Calu3 (cell line): ENCODE measurements at regions not wholly inside any gene's neighbourhood (a gene's known extent, or its start where the extent isn't known, plus 50 kb on each side); places are given as distances from the start of the nearest gene placed in this dataset.

Source experiments
- BruUV-seq: library from RNA; stranded (reverse); fragments of 400-500 nt; replicated peaks from 2 replicates; lab custom pipeline; 2021; lab: Mats Ljungman, UMichigan
- CTCF ChIA-PET: fragments of 300-600 bp; sonication (Branson Sonifier 250); formaldehyde crosslinking; loops from one replicate; lab custom pipeline; 2022; ENCODE audit warnings: antibody characterized with exemption; lab: Charles Lee
- DNase-seq: peaks from one replicate; pipeline ENCODE4 v3.0.0; 2022
- H3K27ac Mint-ChIP-seq: one replicate; pipeline ENCODE4 v1.8.0; 2022; ENCODE audit warnings: mixed read lengths; ENCODE audit not compliant: unreplicated experiment
- H3K27me3 Mint-ChIP-seq: one replicate; pipeline ENCODE4 v1.8.0; 2022; ENCODE audit warnings: mixed read lengths; ENCODE audit not compliant: unreplicated experiment
- H3K36me3 Mint-ChIP-seq: one replicate; pipeline ENCODE4 v1.8.0; 2022; ENCODE audit warnings: mild to moderate bottlenecking, moderate library complexity, mixed read lengths; ENCODE audit not compliant: insufficient read depth, unreplicated experiment
- H3K4me1 Mint-ChIP-seq: one replicate; pipeline ENCODE4 v1.8.0; 2022; ENCODE audit warnings: mild to moderate bottlenecking, low read depth, mixed read lengths; ENCODE audit not compliant: unreplicated experiment
- H3K4me3 Mint-ChIP-seq: one replicate; pipeline ENCODE4 v1.8.0; 2022; ENCODE audit warnings: mild to moderate bottlenecking, low read depth, moderate library complexity, mixed read lengths; ENCODE audit not compliant: unreplicated experiment
- H3K9me3 Mint-ChIP-seq: one replicate; pipeline ENCODE4 v1.8.0; 2022; ENCODE audit warnings: low read depth, mixed read lengths; ENCODE audit not compliant: unreplicated experiment
- CTCF ChIP-seq: fragments of 200-600 bp; IDR thresholded peaks from one replicate; pipeline ENCODE4 v1.8.0; 2022; ENCODE audit warnings: antibody characterized with exemption; ENCODE audit not compliant: unreplicated experiment
- intact Hi-C: fragments of 100-400 bp; cut with micrococcal nuclease; formaldehyde crosslinking; loops from one replicate; pipeline ENCODE4 v1.10.0; 2022; ENCODE audit not compliant: unreplicated experiment

- no peaks in the 10 kb centered on the region for H3K36me3 Mint-ChIP-seq
- no peak for DNase-seq
- H3K27me3 Mint-ChIP-seq: no peaks in the 10 kb centered on the region
- CTCF ChIA-PET: no interaction called here
- no peak overlapping the region for H3K4me3 Mint-ChIP-seq
- no peaks in the 10 kb centered on the region for H3K4me1 Mint-ChIP-seq
- peaks cover 2% of the 10 kb centered on the region for H3K9me3 Mint-ChIP-seq
- no peak for TF ChIP-seq CTCF
- no peak overlapping the region for H3K27ac Mint-ChIP-seq
- BruUV-seq: no TSS peak
- intact Hi-C loops: no loop called here
Observed at GRCh38 chr2:83850071-83850725, 608.9 kb downstream of the SUCLG1 start.

GRCh38 chr2:83844490-83844889 lies 614.6 kb downstream of the SUCLG1 start:
- BruUV-seq: no TSS peak
- no peak overlapping the region for H3K27ac Mint-ChIP-seq
- no peak for DNase-seq
- H3K4me1 Mint-ChIP-seq: no peaks in the 10 kb centered on the region
- no peaks in the 10 kb centered on the region for H3K36me3 Mint-ChIP-seq
- H3K27me3 Mint-ChIP-seq: no peaks in the 10 kb centered on the region
- intact Hi-C loops: no loop called here
- H3K9me3 Mint-ChIP-seq: no peaks in the 10 kb centered on the region
- CTCF ChIA-PET: interaction anchor here (0.7 kb wide), 1 partner anchor 471 kb away, joined by 4 read pairs; no protein-coding TSS in a partner anchor
- no peak for TF ChIP-seq CTCF
- no peak overlapping the region for H3K4me3 Mint-ChIP-seq

- CTCF ChIA-PET: no interaction called here
- intact Hi-C loops: no loop called here
Observed at GRCh38 chr2:83842421-83842820, 616.7 kb downstream of the SUCLG1 start.

GRCh38 chr2:83837823-83838222 lies 621.3 kb downstream of the SUCLG1 start:
- DNase-seq: no peak
- no peak overlapping the region for H3K4me3 Mint-ChIP-seq
- H3K27me3 Mint-ChIP-seq: no peaks in the 10 kb centered on the region
- TF ChIP-seq CTCF: no peak
- peaks cover 3% of the 10 kb centered on the region for H3K9me3 Mint-ChIP-seq
- H3K27ac Mint-ChIP-seq: no peak overlapping the region
- BruUV-seq: no TSS peak
- H3K36me3 Mint-ChIP-seq: no peaks in the 10 kb centered on the region
- CTCF ChIA-PET: no interaction called here
- H3K4me1 Mint-ChIP-seq: no peaks in the 10 kb centered on the region
- intact Hi-C loops: no loop called here

More at GRCh38 chr2:83842421-83842820, 616.7 kb downstream of the SUCLG1 start:
- no peaks in the 10 kb centered on the region for H3K27me3 Mint-ChIP-seq
- H3K9me3 Mint-ChIP-seq: no peaks in the 10 kb centered on the region
- no peak for TF ChIP-seq CTCF
- H3K36me3 Mint-ChIP-seq: no peaks in the 10 kb centered on the region
- no peak overlapping the region for H3K4me3 Mint-ChIP-seq
- no peaks in the 10 kb centered on the region for H3K4me1 Mint-ChIP-seq
- no TSS peak for BruUV-seq
- no peak overlapping the region for H3K27ac Mint-ChIP-seq
- no peak for DNase-seq
